HL-60 (cell line): ENCODE measurements at regions not wholly inside any gene's neighbourhood (a gene's known extent, or its start where the extent isn't known, plus 50 kb on each side); places are given as distances from the start of the nearest gene placed in this dataset. TPM values are rescaled to one million over a fixed set of nuclear protein-coding genes. Genes with fewer than 3 reads are reported as not detected.

ENCODE experiments used
- DNase-seq, 2 experiments: peaks; one replicate each; pipeline ENCODE4 v3.0.0-alpha.2; 2010 to 2020; ENCODE audit warnings: low read depth in 1 of 2, low spot score in 1 of 2
- H3K27ac ChIP-seq: fragments of 250-450 bp; sonication (Bioruptor Pico); replicated peaks from 2 replicates; pipeline ENCODE4 v1.5.1; 2020; ENCODE audit warnings: mild to moderate bottlenecking, moderate library complexity
- H3K27me3 ChIP-seq: fragments of 250-450 bp; sonication (Bioruptor Pico); 2 replicates; pipeline ENCODE4 v1.5.1; 2021; ENCODE audit warnings: mild to moderate bottlenecking, moderate library complexity; ENCODE audit not compliant: insufficient read depth, poor library complexity, severe bottlenecking
- H3K4me3 ChIP-seq: replicated peaks from 2 replicates; pipeline ENCODE4 v1.5.1; 2011; ENCODE audit warnings: mild to moderate bottlenecking, control low read depth, low read length; ENCODE audit not compliant: insufficient read depth
- CTCF ChIP-seq: IDR thresholded peaks from one replicate; pipeline ENCODE4 v1.5.1; 2011; ENCODE audit warnings: low read length, control low read depth, inconsistent platforms; ENCODE audit not compliant: insufficient read depth
- GABPA ChIP-seq: IDR thresholded peaks from 2 replicates; pipeline ENCODE4 v1.6.1; 2012; ENCODE audit warnings: low read depth
- POLR2AphosphoS5 ChIP-seq: IDR thresholded peaks from 2 replicates; pipeline ENCODE4 v1.6.1; 2012; ENCODE audit warnings: low read depth
- REST ChIP-seq: IDR thresholded peaks from 2 replicates; pipeline ENCODE4 v1.6.1; 2012; ENCODE audit warnings: low read depth; ENCODE audit not compliant: insufficient replicate concordance
- SPI1 ChIP-seq: IDR thresholded peaks from 2 replicates; pipeline ENCODE4 v1.6.1; 2012; ENCODE audit warnings: low read depth, mild to moderate bottlenecking, borderline replicate concordance
- microRNA-seq: library from miRNA; unstranded; fragments of <30 nt; microRNA quantifications from one replicate; pipeline ENCODE4, GENCODE V29; 2018

GRCh38 chr22:25510876-25511275 lies 53.6 kb upstream of the GRK3 start:
- no peak for TF ChIP-seq CTCF
- TF ChIP-seq POLR2AphosphoS5: no peak
- TF ChIP-seq REST: no peak
- TF ChIP-seq GABPA: no peak
- TF ChIP-seq SPI1: no peak
- H3K27ac ChIP-seq: no peak overlapping the region
- no peak overlapping the region for H3K4me3 ChIP-seq
- no peaks in the 10 kb centered on the region for H3K27me3 ChIP-seq
- DNase-seq: no peak

GRCh38 chr22:25511725-25512124 lies 52.8 kb upstream of the GRK3 start:
- H3K4me3 ChIP-seq: no peak overlapping the region
- H3K27me3 ChIP-seq: no peaks in the 10 kb centered on the region
- TF ChIP-seq POLR2AphosphoS5 (no peak), GABPA (no peak), SPI1 (no peak), REST (no peak)
- H3K27ac ChIP-seq: no peak overlapping the region
- no peak for DNase-seq

- no peak for TF ChIP-seq POLR2AphosphoS5
- no peak for TF ChIP-seq SPI1
- H3K27me3 ChIP-seq: no peaks in the 10 kb centered on the region
- no peak overlapping the region for H3K27ac ChIP-seq
- DNase-seq: no peak
- no peak overlapping the region for H3K4me3 ChIP-seq
Measured at GRCh38 chr22:25514436-25515180, 49.9 kb upstream of the GRK3 start.

Small RNA genes lying in the stretch of these regions (microRNA-seq; reads per million reads assigned to microRNA genes)
- not detected for gene MIR6817
